ENCODE measurements at regions not wholly inside any gene's neighbourhood (a gene's known extent, or its start where the extent isn't known, plus 50 kb on each side); places are given as distances from the start of the nearest gene placed in this dataset.

GRCh38 chr1:106396020-106396419, 660.5 kb upstream of the PRMT6 start:
- no peak for TF ChIP-seq HDAC6 (IDR thresholded peaks at IDR 0.05; ENCODE audit: unreplicated experiment)
- TF ChIP-seq CTCF (IDR thresholded peaks at IDR 0.05 in 2 of 3, conservative IDR thresholded peaks at IDR 0.05 in 1 of 3; ENCODE audit: control insufficient read depth in 2 of 3, extremely low read depth in 1 of 3, insufficient read depth in 1 of 3, low read depth in 3 of 3, low read length in 3 of 3) = no peak
- no peak for TF ChIP-seq POLR2A (IDR thresholded peaks at IDR 0.05; ENCODE audit: low read depth, low read length)

All from GM12878 (cell line).